NCI-H748 (cell line): ENCODE measurements at regions not wholly inside any gene's neighbourhood (a gene's known extent, or its start where the extent isn't known, plus 50 kb on each side); places are given as distances from the start of the nearest gene placed in this dataset.
"Not testable (repeated sequence)": the region's sequence is repeated elsewhere in the genome, so short reads cannot be mapped to it uniquely, and the experiment has no call there.

Experiments
- DNase-seq: peaks from one replicate; lab custom pipeline; 2025; ENCODE audit not compliant: unreplicated experiment; lab: John Stamatoyannopoulos, UW

DNA sequence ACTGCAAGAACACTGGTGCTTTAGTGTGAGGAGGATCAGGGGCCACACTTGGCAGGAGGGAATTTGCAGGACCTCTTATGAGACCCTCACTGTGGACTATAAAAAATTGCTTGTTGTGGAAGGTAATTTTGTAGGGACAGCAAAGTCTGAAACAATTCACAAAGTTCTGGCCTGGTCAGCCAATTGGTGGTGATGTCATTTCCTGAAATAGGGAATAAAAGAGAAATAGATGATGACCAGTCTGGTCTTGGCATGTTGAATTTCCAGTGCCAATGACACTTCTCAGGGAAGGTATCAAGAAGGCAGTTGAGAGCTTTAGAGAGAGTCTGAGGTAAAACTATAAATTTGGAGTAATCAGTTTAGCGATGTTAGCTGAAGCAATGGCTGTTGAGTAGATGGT, 129.3 kb upstream of the LMNTD1 start:
- no peak for DNase-seq

DNA sequence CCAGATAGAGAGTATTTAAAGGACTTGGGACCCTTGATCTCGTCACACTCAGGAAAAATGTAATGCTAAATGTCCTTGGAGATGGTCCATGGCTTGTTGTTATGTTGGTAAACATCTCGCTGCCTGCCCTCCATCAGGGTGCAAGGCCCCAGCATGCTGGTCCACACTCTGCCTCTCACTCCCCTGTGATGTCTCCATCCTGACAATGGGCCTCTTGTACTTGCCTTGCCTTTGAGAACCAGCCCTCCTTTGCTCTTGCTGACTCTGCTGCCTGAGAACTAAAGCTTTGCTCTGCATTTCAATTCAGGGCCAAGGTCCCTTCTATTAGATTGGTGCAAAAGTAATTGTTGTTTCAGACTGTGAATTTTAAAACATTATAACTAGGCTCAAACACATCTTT, 131.0 kb upstream of the LMNTD1 start:
- DNase-seq, result no peak

DNA sequence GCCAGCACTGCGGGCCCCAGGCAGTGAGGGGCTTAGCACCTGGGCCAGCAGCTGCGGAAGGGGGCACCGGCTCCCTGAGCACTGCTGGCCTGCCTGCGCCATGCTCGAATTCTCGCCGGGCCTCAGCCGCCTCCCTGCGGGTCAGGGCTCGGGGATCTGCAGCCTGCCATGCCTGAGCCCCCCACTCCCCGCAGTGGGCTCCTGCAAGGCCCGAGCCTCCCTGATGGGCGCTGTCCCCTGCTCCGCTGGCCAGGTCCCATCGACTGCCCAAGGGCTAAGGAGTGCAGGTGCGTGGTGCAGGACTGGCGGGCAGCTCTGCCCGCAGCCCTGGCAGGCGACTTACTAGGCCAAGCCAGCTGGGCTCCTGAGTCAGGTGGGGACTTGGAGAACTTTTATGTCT, 133.3 kb upstream of the LMNTD1 start:
- DNase-seq, result no peak

DNA sequence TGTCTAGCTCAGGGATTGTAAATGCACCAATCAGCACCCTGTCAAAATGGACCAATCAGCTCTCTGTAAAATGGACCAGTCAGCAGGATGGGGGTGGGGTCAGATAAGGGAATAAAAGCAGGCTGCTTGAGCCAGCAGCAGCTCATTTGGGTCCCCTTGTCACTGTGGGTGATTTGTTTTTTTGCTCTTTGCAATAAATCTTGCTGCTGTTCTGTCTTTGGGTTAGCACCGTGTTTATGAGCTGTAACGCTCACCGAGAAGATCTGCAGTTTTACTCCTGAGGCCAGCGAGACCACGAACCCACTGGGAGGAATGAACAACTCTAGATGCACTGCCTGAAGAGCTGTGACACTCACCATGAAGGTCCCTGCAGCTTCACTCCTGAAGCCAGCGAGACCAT, 134.1 kb upstream of the LMNTD1 start:
- DNase-seq, result no peak

DNA sequence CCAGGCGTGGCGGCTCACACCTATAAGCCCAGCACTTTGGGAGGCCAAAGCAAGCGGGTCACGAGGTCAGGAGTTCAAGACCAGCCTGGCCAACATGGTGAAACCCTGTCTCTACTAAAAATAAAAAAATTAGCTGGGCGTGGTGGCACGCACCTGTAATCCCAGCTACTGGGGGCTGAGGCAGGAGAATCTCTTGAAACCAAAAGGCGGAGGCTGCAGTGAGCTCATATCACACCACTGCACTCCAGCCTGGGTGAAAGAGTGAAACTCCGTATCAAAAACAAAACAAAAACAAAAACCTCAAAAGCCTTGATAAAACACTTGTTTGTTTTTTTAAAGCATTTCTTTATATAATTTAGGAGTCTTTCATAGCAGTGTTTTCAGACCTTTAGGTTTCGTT, 135.8 kb upstream of the LMNTD1 start:
- DNase-seq, result not testable (repeated sequence)

DNA sequence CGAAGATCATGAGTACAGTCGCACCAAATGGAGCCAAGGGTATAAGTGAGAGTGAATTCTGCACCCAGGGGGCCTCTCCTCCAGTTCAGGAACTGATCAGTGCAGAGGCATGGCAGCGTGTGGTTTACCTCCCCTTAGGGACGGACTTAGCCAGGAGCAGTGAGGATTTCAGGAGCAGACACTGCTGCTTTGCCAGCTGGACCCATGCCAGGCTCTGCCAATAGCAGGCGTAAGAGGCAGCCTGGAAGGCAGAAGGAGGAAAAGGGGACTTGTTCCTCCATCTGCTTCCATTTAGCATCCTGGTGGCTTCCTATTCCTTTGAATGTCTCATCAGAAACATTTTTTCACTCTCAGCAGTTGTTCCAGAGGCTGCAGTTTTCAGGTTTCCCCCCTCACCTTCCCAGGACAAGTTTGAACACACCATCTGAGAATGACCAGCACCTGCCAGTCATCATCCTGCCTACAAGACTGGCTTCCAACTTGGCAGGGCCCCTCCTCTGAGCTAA, 137.0 kb upstream of the LMNTD1 start:
- peak; percentile 8 for DNase-seq

DNA sequence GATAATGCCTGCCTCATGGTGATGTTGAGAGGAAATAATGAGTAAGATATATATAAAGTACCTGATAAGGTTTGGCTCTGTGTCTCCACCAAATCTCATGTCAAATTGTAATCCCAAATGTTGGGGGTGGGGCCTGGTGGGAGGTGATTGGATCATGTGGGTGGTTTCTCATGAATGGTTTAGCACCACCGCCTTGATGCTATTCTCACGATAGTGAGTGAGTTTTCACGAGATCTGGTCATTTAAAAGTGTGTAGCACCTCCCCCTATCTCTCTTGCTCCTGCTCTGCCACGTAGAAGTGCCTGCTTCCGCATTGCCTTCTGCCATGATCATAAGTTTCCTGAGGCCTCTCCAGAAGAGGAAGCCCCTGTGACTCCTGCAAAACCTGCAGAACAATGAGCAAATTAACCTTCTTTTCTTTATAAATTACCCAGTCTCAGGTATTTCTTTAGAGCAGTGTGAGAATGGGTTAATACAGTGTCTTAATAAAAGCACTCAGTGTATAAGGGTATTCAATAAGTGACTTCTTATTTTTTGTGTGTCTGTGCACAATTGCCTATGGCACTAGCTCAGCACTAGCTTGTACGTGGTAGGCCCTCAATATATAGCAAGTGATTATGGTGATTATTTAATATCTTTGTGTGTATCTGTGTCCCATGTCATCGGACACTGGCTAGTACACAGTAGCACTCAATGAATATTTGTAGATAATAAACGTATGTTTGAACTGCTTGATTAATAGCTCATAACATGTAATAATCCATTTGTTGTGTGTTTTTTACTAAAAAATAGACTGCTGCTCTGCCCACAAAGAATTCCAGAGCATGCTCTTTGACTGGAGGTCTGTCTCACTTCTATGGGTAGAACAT, 138.1 kb upstream of the LMNTD1 start:
- no peak for DNase-seq

DNA sequence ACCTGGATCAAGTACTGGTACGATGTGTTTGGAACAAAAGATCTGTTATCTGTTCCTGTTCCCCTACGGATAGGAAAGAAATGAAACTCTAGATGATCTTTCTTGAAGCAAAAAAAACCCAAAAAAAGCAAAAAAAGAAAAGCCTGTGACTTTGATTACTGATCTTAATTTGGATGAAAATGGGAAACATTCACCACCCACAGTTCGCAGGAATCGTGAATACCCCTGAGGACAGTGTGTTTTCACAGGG, 138.7 kb upstream of the LMNTD1 start:
- no peak for DNase-seq

DNA sequence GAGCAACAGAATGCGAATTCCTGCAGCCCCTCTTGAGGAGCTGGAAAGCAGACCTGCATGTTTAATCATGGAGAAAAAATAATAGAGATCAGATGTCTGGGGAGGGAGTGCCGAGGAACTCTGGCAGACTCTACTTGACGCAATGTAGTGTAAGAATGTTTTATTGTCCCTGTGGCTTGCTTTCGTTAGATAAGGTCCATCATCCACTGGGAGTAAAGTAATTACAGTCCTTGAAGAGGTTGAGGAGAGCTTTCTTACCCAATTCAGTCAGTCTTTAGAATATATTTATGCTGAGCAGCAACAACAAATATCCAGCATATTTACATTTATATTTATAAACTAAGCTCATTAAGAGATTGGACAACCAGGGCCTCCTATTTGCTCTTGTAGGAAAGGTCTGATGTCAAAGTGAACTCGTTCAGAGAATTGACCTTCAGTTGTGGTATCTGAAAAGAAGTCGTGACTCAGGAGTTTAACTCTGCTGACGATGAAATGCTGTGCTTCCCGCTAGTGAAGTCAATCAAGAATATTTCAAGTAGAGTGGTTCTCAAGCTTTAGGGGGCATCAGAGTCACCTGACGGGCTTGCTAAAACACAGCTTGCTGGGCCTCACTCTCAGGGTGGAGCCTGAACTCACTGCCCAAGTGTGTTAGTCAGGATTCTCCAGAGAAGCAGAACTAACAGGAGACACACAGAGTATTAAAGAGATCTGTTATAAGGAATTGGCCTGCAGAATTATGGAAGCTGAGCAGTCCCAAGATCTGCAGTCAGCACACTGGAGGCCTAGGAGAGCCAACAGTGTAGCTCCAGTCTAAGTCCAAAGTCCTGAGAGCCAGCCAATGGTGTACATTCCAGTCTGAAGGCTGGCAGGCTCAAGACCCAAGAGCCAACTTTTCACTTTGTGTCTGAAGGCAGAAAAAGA, 139.3 kb upstream of the LMNTD1 start:
- no peak for DNase-seq

DNA sequence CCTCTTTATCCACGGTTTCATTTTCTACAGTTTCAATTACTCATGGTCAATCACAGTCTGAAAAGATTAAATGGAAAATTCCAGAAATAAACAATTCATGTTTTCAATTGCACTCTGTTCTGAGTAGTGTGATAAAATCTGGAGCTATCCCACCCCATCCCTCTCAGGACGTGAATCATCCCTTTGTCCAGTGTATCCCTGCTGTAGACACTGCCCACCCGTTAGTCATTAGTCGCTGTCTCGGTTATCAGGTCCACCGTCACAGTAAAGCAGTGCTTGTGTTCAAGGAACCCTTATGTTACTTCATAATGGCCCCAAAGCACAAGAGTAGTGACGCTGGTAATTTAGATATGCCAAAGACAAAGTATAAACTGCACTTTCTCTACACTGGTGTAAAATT, 141.0 kb upstream of the LMNTD1 start:
- no peak for DNase-seq

DNA sequence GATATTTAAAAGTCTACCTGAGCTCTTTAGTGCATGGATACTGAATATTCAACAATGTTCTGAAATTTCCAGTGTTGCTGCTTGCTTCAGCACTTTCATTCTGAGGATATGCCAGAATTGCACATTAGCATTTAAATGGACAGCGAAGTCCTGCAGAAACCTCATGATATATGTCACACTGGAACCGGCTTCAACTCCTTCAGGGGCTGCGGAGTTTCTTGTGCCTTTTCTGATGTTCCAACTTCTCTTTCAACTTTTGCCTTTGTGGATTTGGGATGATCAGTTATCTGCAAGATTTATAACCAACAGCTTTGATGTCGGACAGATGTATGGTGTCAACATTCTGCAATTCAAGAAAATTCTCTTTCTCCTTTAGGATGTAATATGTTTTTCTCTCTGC, 142.5 kb upstream of the LMNTD1 start:
- no peak for DNase-seq

DNA sequence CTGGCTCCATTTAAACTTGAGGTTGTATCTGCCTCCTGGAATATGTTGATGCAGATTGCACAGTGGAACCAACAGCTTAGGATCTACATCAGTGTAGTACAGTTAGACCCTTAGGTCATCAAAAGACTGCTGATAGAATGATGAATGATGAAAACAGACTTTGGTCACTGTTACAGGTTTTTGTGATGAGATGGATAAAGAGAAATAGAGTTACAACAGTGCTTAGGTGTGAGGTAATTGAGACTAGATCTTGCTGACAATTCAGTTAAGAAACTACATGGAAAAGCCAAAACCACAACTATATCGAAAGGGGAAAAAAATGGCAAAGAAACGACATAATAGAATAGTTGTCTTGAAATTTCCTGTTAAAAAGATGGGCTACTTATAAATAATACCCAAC, 145.7 kb upstream of the LMNTD1 start:
- DNase-seq, result no peak

DNA sequence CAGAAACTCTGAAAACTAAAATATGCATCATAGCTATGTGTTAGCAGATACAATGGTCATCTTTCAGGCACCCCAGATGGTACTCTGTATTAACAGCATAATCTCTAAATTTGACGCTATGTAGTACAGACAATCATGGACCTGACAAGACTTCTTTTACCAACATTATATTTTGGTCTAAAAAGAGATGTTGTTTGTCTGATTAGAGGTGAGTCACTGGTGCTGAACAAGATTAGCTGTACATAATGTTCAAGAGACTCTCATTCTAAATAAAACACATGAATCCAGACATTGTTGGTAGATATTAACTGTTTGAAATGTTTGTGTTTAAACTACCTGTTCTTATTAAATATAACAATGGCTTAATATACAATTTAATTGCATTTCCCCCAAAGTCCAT, 146.4 kb upstream of the LMNTD1 start:
- DNase-seq, result no peak

DNA sequence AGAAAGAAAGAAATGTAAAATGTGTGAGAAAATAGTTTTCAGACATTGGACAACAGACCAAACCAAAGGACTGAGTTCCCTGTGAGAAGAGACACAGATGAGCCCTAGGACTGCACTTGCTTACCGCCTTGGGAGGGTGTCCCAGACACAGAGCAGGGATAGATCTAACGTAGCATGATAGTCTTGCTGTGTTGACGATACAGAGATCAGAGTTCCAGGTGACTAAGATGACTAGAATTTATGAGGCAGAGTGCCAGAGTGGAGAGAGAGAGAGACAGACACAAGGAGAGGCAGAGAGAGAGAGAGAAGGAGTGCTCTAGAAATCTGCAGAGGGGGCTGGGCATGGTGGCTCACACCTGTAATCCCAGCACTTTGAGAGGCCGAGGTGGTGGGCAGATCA, 148.2 kb upstream of the LMNTD1 start:
- no peak for DNase-seq

DNA sequence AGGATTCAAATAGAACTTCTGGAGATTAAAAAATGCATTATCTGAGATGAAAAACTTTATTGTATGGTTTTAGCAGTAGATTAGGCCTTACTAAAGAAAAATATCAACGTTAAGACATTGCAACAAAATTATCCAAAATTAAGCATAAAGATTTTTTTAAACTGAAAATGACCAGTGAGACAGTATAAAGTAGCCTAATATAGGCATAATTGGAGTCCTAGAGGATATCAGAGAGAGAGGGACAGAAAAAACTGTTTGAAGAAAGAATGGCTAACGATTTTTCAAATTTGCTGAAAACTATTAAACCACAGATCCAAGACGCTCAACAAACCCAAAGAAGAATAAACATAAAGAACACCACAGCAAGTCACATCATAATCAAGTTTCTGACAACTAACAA, 149.5 kb upstream of the LMNTD1 start:
- no peak for DNase-seq

DNA sequence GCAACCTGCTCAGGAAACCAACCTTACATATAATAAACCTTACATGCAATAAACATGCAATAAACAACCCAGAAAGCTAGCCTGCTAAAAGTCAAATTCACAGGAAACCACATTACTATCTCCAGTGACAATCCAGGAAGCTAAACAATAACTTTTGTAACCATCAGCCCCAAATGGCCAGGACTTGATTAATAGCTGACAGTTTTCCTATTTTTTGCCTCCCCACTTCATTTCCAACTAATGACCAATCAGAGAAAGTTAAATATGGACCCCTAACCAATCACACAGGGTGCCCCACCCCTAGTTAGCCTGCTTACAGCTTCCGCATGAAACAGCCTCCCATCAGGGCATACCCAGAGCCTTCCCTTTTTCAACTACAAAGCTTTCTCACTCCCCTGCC, 152.2 kb upstream of the LMNTD1 start:
- no peak for DNase-seq

DNA sequence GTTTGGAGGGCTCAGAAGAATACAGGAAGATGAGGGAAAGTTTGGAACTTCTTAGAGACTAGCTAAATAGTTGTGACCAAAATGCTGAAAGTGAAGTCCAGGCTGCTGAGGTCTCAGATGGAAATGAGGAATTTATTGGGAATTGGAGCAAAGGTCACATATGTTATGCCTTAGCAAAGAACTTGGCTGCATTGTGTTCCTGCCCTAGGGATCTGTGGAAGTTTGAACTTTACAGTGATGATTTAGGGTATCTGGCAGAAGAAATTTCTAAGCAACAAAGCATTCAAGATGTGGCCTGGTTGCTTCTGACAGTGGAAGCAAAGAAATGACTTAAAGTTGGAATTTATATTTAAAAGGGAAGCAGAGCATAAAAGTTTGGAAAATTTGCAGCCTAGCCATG, 153.6 kb upstream of the LMNTD1 start:
- DNase-seq, result not testable (repeated sequence)

DNA sequence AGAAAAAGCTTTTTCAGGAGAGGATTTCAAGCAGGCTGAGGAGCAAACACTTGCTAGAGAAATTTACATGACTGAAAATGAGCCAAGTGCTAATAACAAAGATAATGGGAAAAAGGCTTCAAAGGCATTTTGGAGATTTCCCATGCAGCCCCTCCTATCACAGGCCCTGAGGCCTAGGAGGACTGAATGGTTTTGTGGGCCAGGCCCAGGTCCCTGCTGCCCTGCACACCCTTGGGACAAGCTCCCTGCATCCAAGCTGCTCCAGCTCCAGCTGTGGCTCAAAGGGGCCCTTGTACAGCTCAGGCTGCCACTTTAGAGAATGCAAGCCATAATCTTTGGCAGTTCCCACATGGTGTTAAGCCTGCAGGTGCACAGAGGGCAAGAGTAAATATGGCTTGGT, 154.0 kb upstream of the LMNTD1 start:
- DNase-seq, result no peak

DNA sequence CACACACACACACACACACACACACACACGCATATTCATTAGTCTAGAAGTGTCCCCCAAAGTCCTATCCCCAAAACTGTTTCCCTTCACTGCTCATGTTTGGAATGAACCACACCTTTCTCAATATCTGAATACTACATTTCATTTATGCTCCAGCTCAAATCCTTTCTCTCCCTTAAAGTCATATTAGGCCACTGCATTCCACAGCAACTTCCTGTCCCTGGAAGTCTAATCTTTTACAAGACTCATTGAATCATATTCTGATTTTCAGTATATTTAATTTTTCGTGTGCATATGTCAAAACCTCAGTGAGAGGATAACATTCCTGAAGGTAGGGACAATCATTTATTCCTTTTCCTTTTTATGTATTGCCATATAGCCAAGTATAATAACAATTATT, 155.6 kb upstream of the LMNTD1 start:
- no peak for DNase-seq

DNA sequence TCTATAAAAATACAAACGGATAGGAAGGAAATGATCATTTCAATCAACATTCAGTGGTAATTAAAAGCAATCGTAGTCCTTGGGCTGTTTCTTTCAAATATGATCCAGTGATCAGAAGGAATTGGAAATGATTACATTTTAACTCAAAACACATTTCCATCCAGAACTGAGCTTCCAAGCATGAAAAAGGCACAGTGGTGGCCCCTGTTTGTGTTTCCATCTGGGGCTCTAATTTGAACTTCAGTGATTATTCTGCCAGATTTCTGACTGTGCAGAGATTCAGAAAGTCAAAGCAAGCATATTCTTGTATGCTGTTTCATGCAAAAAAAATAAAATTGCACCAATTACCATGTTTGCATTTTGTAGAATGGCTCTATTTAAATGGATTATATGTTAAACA, 157.0 kb upstream of the LMNTD1 start:
- no peak for DNase-seq

DNA sequence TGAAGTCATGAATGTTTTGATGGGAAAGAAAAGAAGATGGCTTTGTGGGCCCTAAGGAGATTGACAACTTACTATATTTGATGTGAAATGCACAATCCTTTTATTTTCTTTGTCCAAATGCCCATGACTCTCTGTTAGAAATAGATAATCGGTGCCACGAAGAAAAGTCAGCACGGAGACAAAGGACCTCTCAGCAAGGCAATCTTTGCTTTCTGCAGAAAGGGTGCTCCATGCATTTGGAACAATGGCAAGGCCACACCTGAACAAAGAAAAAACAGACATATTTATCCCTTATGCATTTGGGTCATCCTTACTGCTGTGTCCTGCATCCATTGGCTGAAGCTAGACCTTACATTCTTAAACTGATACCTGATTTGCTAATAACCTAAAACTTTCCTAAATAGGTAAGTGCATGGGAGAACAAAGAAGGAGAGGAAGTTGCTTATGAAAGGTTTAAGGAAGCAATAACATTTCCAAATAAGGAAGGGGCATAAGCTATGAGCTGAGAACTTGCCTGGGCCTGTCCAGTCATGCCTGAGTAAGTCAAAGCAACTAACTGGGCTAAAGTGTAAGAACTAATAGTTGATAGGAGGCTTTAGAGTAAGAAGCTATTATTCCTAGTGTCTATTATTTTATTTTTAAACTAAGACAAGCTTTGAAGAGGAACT, 158.0 kb upstream of the LMNTD1 start:
- not testable (repeated sequence) for DNase-seq

DNA sequence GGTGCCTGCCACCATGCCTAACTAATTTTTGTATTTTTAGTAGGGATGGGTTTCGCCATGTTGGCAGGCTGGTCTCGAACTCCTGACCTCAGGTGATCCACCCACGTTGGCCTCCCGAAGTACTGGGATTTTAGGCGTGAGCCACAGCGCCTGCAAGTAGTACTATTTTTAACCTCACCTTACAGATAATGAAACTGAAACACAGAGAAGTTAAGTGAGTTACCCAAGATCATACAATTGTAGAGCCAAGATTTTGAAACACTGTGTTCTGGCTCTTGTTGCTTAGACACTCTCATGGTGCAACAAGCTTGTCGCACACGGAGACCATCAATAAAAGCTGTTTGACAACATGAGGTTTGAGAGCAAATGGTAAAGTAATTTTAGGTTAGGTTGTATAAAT, 159.1 kb upstream of the LMNTD1 start:
- no peak for DNase-seq
